Right atrium auricular region (tissue), 2 donors: ENCODE measurements at regions not wholly inside any gene's neighbourhood (a gene's known extent, or its start where the extent isn't known, plus 50 kb on each side); places are given as distances from the start of the nearest gene placed in this dataset.

Experiments
- DNase-seq: peaks from one replicate; pipeline ENCODE4 v3.0.0-alpha.2; 2019; ENCODE audit warnings: low spot score
- H3K27ac ChIP-seq, 2 donors: fragments of 200-600 bp; sonication (generic); 1 replicate in 1 of 2; 2 replicates in 1 of 2; pipeline ENCODE4 v1.5.1; 2016 to 2019
- H3K27me3 ChIP-seq, 2 donors: fragments of 200-600 bp; sonication (generic); one replicate each; pipeline versions ENCODE4 v1.5.1 to v1.6.0; 2017 to 2019
- H3K36me3 ChIP-seq: fragments of 200-600 bp; sonication (generic); one replicate; pipeline ENCODE4 v1.5.1; 2016
- H3K4me1 ChIP-seq, 2 donors: fragments of 200-600 bp; sonication (generic); one replicate each; pipeline versions ENCODE4 v1.5.1 to v1.6.0; 2017 to 2019
- H3K4me3 ChIP-seq, 2 donors: fragments of 200-600 bp; sonication (generic); 1 replicate in 1 of 2; 2 replicates in 1 of 2; pipeline ENCODE4 v1.5.1; 2017 to 2019; ENCODE audit warnings: mild to moderate bottlenecking in 1 of 2, moderate library complexity in 1 of 2
- H3K9me3 ChIP-seq, 2 donors: fragments of 200-600 bp; sonication (generic); one replicate each; pipeline ENCODE4 v1.5.1; 2019
- CTCF ChIP-seq, 2 donors: fragments of 200-600 bp; sonication (generic); IDR thresholded peaks; one replicate each; pipeline ENCODE4 v1.5.1; 2019; ENCODE audit warnings: antibody characterized with exemption in 2 of 2

- Histone ChIP-seq H3K4me3 (no peak overlapping the region), H3K27me3 (no peaks in the 10 kb centered on the region), H3K4me1 (no peaks in the 10 kb centered on the region), H3K36me3 (no peaks in the 10 kb centered on the region), H3K9me3 (no peaks in the 10 kb centered on the region), H3K27ac (no peak overlapping the region)
- TF ChIP-seq CTCF (IDR thresholded peaks at IDR 0.05): no peak
- peak; percentile 36 for DNase-seq
Measured at GRCh38 chr7:156494960-156495359, 145.6 kb upstream of the RNF32 start.

GRCh38 chr7:156493942-156494341, 146.6 kb upstream of the RNF32 start:
- peak; percentile 43 for DNase-seq
- Histone ChIP-seq H3K4me3 (no peak overlapping the region), H3K27ac (no peak overlapping the region), H3K4me1 (no peaks in the 10 kb centered on the region), H3K36me3 (no peaks in the 10 kb centered on the region), H3K9me3 (no peaks in the 10 kb centered on the region), H3K27me3 (no peaks in the 10 kb centered on the region)
- no peak for TF ChIP-seq CTCF (IDR thresholded peaks at IDR 0.05)

- Histone ChIP-seq H3K4me3 (no peak overlapping the region), H3K9me3 (no peaks in the 10 kb centered on the region), H3K4me1 (no peaks in the 10 kb centered on the region), H3K27ac (no peak overlapping the region), H3K36me3 (no peaks in the 10 kb centered on the region), H3K27me3 (no peaks in the 10 kb centered on the region)
- DNase-seq: peak; percentile 32
- no peak for TF ChIP-seq CTCF (IDR thresholded peaks at IDR 0.05)
Measured at GRCh38 chr7:156492170-156492569, 148.4 kb upstream of the RNF32 start.

GRCh38 chr7:156491435-156491834, 149.1 kb upstream of the RNF32 start:
- no peak for DNase-seq
- no peaks in the 10 kb centered on the region for H3K9me3 ChIP-seq
- no peak for TF ChIP-seq CTCF (IDR thresholded peaks at IDR 0.05)
- H3K27me3 ChIP-seq: no peaks in the 10 kb centered on the region
- H3K4me1 ChIP-seq: no peaks in the 10 kb centered on the region
- no peak overlapping the region for H3K4me3 ChIP-seq
- H3K36me3 ChIP-seq: no peaks in the 10 kb centered on the region
- no peak overlapping the region for H3K27ac ChIP-seq

- Histone ChIP-seq H3K36me3 (no peaks in the 10 kb centered on the region), H3K27ac (no peak overlapping the region), H3K4me3 (no peak overlapping the region), H3K4me1 (no peaks in the 10 kb centered on the region), H3K9me3 (no peaks in the 10 kb centered on the region), H3K27me3 (no peaks in the 10 kb centered on the region)
- no peak for TF ChIP-seq CTCF (IDR thresholded peaks at IDR 0.05)
- DNase-seq: peak; percentile 4
Measured at GRCh38 chr7:156490021-156490800, 150.4 kb upstream of the RNF32 start.
